T-helper 2 cell treated with Interferon-gamma antibody and Interleukin-4, amounts not matched to agents 5 μg/mL and 100 μg/mL, for 36 hours (primary cell): ENCODE measurements at regions not wholly inside any gene's neighbourhood (a gene's known extent, or its start where the extent isn't known, plus 50 kb on each side); places are given as distances from the start of the nearest gene placed in this dataset.

Source experiments
- DNase-seq: peaks from one replicate; pipeline ENCODE4 v3.0.0; 2021; ENCODE audit warnings: low spot score
- H3K27ac Mint-ChIP-seq: one replicate; pipeline ENCODE4 v1.8.0; 2021; ENCODE audit warnings: mild to moderate bottlenecking, mixed read lengths
- H3K27me3 Mint-ChIP-seq: one replicate; pipeline ENCODE4 v1.8.0; 2021; ENCODE audit warnings: low read depth, mixed read lengths
- H3K36me3 Mint-ChIP-seq: one replicate; pipeline ENCODE4 v1.8.0; 2021; ENCODE audit warnings: low read depth, mixed read lengths
- H3K4me1 Mint-ChIP-seq: one replicate; pipeline ENCODE4 v1.8.0; 2021; ENCODE audit warnings: low read depth, mixed read lengths
- H3K4me3 Mint-ChIP-seq: one replicate; pipeline ENCODE4 v1.8.0; 2022; ENCODE audit warnings: mild to moderate bottlenecking, moderate library complexity, mixed read lengths
- H3K9me3 Mint-ChIP-seq: one replicate; pipeline ENCODE4 v1.8.0; 2021; ENCODE audit warnings: mixed read lengths

DNA sequence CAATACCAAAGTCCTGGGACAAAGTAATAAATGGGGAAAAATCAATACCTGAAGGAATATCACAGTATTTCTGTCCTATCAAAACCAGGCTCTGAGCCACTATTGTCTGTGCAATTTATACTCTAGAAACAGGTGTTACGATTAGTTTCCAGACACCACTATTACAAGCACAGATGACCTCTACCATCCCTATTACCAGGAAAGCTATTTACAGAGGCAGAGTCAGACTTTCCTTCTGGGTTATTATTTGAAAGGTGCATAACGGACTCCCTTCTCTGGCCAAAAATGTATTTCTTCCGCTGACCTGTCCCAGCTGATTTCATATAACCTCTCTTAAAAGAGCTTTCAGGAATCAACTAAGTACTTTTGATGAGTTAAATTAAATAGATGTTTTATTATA is 154.6 kb upstream of the LRRC7 start:
- DNase-seq: no peak
- H3K4me1 Mint-ChIP-seq: no peaks in the 10 kb centered on the region
- peaks cover under 1% of the 10 kb centered on the region for H3K9me3 Mint-ChIP-seq
- no peak overlapping the region for H3K27ac Mint-ChIP-seq
- no peak overlapping the region for H3K4me3 Mint-ChIP-seq
- H3K27me3 Mint-ChIP-seq: no peaks in the 10 kb centered on the region
- H3K36me3 Mint-ChIP-seq: no peaks in the 10 kb centered on the region

DNA sequence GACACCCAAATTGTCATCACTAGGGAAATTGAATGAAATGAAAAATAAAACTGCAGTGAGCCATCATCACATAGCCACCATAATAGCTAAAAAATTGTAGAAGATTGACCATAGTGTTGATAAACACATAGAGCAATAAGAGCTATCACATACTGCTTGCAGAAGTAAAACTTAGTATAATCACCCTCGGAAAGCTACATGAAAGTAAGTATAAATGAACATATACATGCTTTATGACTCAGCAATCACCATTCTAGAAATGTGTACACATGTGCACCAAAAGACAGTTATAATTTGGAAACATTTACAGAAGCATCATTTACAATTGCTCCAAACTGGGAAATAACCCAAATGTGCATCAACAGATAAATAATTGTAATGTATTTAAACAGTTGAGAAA is 153.1 kb upstream of the LRRC7 start:
- DNase-seq: no peak
- no peaks in the 10 kb centered on the region for H3K36me3 Mint-ChIP-seq
- no peaks in the 10 kb centered on the region for H3K27me3 Mint-ChIP-seq
- H3K27ac Mint-ChIP-seq: no peak overlapping the region
- no peak overlapping the region for H3K4me3 Mint-ChIP-seq
- H3K4me1 Mint-ChIP-seq: no peaks in the 10 kb centered on the region
- peaks cover 7% of the 10 kb centered on the region for H3K9me3 Mint-ChIP-seq

DNA sequence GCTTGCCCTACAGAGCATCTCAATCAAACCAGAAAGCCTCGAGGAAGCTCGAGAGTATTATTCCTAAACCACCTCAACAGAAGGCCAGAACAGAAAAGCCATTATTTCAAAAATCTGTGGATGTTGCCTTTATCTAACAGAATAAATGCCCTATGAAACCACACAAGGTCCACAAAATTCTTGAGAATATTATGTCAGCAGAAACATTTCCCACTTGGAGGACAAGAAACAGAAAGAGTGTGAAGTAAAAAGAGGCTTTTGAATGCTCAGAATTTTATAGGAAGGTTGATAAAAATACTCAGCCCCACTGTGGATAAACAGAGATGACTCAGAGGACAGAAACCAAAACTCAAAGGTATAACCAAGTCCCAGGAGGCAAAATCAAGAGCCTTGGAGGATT is 146.4 kb upstream of the LRRC7 start:
- Mint-ChIP-seq H3K9me3 (peaks cover 9% of the 10 kb centered on the region), H3K27ac (no peak overlapping the region), H3K36me3 (no peaks in the 10 kb centered on the region), H3K4me3 (no peak overlapping the region), H3K27me3 (no peaks in the 10 kb centered on the region), H3K4me1 (no peaks in the 10 kb centered on the region)
- DNase-seq: no peak

DNA sequence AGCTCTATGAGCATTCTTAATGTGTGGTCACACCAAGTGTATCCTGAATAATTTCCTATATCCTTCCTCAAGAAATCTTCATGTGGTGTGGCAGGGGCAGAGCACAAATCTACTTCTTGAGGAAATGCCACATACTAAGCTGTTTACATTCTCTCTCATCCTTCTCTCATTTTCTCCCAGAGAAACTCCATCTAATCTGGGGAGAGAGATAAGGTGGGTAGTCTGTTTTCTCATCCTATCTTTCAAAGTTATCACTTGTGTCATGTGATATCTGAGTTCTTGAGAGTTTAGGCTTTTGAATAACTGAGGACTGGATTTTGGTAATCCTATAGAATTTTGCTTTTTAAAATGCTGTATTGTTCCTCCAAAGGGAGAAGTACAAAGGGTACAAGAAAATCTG is 141.9 kb upstream of the LRRC7 start:
- H3K36me3 Mint-ChIP-seq: no peaks in the 10 kb centered on the region
- peaks cover 6% of the 10 kb centered on the region for H3K9me3 Mint-ChIP-seq
- no peaks in the 10 kb centered on the region for H3K4me1 Mint-ChIP-seq
- H3K27ac Mint-ChIP-seq: no peak overlapping the region
- no peak for DNase-seq
- H3K27me3 Mint-ChIP-seq: no peaks in the 10 kb centered on the region
- H3K4me3 Mint-ChIP-seq: no peak overlapping the region

DNA sequence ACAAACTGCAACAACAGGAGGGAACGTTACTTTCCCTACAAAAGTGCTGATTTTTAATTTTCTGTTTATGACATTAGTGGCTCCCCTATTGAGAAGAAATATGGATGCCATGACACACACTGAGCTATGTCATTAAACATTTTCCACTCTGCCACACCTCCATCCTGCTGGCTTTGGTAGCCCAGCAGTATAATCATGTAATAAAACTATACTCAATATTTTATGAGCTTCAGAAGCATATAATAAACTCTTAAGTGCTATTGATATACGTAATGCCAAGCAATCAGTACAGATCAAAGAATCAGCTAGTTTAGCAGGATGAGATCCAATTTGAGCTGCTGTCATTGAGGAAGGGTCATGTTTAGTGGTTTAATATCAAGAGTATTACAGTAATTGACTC is 141.3 kb upstream of the LRRC7 start:
- no peaks in the 10 kb centered on the region for H3K27me3 Mint-ChIP-seq
- no peaks in the 10 kb centered on the region for H3K4me1 Mint-ChIP-seq
- no peak for DNase-seq
- no peak overlapping the region for H3K27ac Mint-ChIP-seq
- no peak overlapping the region for H3K4me3 Mint-ChIP-seq
- H3K36me3 Mint-ChIP-seq: no peaks in the 10 kb centered on the region
- H3K9me3 Mint-ChIP-seq: peaks cover 6% of the 10 kb centered on the region

DNA sequence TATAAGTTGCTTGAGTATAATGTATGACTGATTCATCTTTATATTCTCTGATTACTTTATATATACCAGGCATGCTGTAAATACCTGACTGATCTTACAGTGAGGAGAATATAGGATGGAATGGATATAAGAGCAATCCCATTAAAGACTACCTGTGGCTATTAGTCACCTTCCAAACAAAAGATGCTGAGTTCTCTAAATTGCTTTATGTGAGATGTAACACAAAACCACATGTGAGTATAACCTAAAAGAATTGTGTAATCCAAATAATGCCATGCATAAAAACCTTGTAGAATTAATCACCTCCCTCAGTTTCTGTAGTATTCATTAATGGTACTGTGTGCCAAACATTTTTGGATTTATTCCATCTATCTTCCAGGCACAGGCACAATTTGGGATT is 134.6 kb upstream of the LRRC7 start:
- H3K36me3 Mint-ChIP-seq: no peaks in the 10 kb centered on the region
- H3K4me1 Mint-ChIP-seq: no peaks in the 10 kb centered on the region
- no peak overlapping the region for H3K4me3 Mint-ChIP-seq
- no peaks in the 10 kb centered on the region for H3K27me3 Mint-ChIP-seq
- H3K27ac Mint-ChIP-seq: no peak overlapping the region
- peaks cover 7% of the 10 kb centered on the region for H3K9me3 Mint-ChIP-seq
- no peak for DNase-seq

DNA sequence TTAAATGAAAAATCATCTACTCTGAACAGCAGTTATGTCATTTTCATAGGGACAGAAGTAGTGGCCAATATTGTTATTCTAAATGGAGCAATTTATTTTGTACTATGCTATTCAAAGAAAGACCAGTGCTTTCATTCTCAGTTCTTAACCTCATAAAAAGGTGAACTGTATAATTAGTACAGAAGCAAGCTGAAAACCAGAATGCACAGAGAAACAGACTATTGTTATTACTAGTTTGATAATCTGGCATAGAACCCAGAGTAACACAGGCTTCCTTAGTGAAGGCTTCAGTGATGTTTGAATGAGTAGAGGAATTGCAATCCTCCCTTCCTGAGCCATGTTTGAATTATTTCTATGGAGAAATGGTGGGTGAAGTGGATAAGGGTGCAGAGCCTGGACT is 131.6 kb upstream of the LRRC7 start:
- Mint-ChIP-seq H3K9me3 (peaks cover 4% of the 10 kb centered on the region), H3K27ac (no peak overlapping the region)
- DNase-seq: no peak

DNA sequence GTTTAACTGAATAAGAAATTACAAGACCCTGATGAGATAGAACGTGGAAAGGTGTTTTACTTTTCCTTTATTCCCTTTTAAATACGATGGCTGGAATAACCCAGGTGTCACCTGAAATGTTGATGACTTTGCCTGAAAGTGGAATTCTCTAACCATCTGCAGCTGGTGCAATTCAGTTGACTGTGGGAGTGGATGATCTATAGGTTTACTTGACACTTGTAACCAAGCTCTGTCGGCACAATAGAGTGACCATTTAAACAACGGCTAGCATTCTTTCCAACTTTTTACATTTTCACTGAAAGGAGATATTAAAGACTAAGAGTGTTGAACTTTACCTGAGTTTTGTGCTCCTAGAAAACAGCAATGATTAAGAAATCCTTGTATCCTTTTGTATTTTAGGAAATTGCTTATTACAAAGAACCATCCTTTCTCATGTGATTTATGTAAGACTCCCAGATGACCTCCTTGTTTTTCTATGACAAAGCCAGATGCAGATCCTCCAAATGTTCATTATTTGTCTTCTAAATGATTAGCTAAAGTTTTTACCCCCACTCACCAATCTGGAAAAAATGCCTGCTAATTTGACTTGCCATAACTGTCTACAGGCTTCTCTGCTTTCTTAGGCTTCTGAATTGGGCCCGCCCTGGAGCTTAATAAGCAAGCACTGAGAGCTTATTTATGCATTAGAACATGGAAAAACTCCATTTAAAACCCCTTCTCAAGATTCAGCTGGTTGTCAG is 129.5 kb upstream of the LRRC7 start:
- Mint-ChIP-seq H3K4me3 (no peak overlapping the region), H3K27ac (no peak overlapping the region), H3K27me3 (no peaks in the 10 kb centered on the region), H3K9me3 (peaks cover 4% of the 10 kb centered on the region), H3K36me3 (no peaks in the 10 kb centered on the region), H3K4me1 (no peaks in the 10 kb centered on the region)
- DNase-seq: no peak

More for the DNA sequence above, 131.6 kb upstream of the LRRC7 start:
- Mint-ChIP-seq H3K36me3 (no peaks in the 10 kb centered on the region), H3K27me3 (no peaks in the 10 kb centered on the region), H3K4me1 (no peaks in the 10 kb centered on the region), H3K4me3 (no peak overlapping the region)

DNA sequence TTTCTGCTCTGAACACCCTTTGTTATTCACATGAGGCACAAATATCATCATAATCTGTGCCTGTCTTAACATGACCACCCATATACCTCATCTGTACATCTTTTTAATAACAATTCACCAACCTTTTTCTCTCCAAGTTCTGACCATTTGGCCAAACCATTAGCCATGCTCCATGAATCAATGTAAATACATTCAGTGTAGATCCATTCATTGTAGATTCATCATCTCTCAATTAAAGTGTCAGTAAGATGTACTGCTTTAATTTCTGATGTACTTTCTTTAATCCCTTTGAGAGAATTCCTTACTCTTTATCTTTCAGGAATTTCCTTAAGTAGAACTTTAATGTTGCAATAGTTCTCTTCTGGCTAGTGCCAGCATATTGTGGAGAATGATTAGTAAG is 126.2 kb upstream of the LRRC7 start:
- Mint-ChIP-seq H3K4me3 (no peak overlapping the region), H3K36me3 (no peaks in the 10 kb centered on the region), H3K4me1 (no peaks in the 10 kb centered on the region), H3K27ac (no peak overlapping the region), H3K9me3 (peaks cover 14% of the 10 kb centered on the region), H3K27me3 (no peaks in the 10 kb centered on the region)
- DNase-seq: no peak

DNA sequence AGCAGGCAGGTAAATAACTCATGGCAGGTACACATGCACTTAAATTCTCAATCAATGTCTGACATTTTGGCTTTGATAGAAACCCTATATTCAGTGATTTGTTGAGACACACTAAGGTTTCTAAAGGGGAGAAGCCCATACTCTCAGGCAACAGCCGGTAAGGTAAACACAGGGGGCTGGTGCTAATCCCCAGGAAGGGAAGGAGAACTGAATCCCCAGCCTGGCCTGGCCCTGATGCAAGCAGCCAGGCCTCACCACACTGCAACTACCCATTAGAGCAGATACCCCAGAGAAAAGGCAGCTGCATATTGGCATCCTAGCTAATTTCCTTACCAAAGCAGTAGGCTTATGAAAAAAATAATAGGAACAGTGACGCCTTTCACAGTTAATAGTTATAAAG is 116.5 kb upstream of the LRRC7 start:
- H3K36me3 Mint-ChIP-seq: no peaks in the 10 kb centered on the region
- no peak overlapping the region for H3K4me3 Mint-ChIP-seq
- H3K27ac Mint-ChIP-seq: no peak overlapping the region
- no peak for DNase-seq
- peaks cover 3% of the 10 kb centered on the region for H3K9me3 Mint-ChIP-seq
- no peaks in the 10 kb centered on the region for H3K27me3 Mint-ChIP-seq
- no peaks in the 10 kb centered on the region for H3K4me1 Mint-ChIP-seq

DNA sequence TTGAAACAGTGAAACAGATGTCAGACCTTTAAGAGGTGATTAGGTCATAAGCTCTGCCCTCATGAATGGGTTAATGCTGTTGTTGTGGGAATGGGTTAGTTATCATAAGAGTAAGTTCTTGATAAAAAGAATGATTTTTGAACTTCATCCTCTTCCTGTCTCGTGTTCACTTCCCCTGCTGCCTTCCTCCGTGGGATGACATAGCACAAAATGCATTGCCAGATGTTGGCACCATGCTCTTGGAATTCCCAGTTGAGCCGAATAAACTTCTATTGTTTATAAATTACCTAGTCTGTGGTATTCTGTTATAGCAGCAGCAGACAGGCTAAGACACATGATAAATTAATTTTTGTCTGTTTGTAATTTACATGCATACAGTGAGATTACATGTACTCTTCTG is 112.0 kb upstream of the LRRC7 start:
- no peaks in the 10 kb centered on the region for H3K27me3 Mint-ChIP-seq
- no peak overlapping the region for H3K27ac Mint-ChIP-seq
- H3K9me3 Mint-ChIP-seq: no peaks in the 10 kb centered on the region
- no peak for DNase-seq
- no peaks in the 10 kb centered on the region for H3K4me1 Mint-ChIP-seq
- H3K4me3 Mint-ChIP-seq: no peak overlapping the region
- no peaks in the 10 kb centered on the region for H3K36me3 Mint-ChIP-seq

DNA sequence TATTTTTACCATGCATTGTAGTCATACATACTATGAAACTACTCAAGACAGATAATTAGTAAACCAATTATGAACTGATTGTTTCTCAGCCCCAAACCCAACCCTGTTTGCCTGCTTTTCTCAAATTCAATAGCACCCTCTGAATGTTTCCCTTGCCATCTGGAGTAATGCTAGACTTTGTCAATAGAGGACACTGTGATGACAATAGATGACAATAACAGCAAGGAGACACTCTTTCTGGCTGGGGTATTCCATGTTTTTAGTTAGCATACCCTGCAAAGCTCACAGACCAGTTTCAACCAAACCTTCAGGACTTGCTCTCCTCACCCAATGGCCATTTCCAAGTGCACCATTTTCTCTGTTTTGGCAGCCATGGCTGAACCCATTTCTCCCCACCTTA is 108.5 kb upstream of the LRRC7 start:
- H3K27me3 Mint-ChIP-seq: no peaks in the 10 kb centered on the region
- H3K36me3 Mint-ChIP-seq: no peaks in the 10 kb centered on the region
- no peak for DNase-seq
- H3K9me3 Mint-ChIP-seq: no peaks in the 10 kb centered on the region
- no peak overlapping the region for H3K4me3 Mint-ChIP-seq
- no peaks in the 10 kb centered on the region for H3K4me1 Mint-ChIP-seq
- no peak overlapping the region for H3K27ac Mint-ChIP-seq

DNA sequence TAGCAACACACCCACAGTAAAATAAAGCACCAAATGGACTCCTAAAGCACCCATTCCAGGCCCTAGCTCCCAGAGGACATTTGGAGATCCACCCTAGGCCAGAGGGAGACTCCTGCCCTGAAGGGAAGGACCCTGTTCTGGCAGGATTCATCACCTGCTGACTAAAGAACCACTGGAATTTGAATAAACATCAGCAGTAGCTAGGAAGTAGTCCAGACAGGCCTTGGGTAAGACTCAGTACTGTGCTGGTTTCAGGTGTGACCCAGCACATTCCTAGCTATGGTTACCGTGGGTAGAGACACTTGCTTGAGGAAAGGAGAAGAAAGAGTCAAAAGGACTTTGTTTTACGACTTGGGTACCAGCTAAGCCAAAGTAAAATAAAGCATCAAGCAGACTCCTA is 92.7 kb upstream of the LRRC7 start:
- Mint-ChIP-seq H3K27me3 (no peaks in the 10 kb centered on the region), H3K36me3 (no peaks in the 10 kb centered on the region), H3K4me1 (no peaks in the 10 kb centered on the region), H3K27ac (no peak overlapping the region), H3K9me3 (peaks cover 4% of the 10 kb centered on the region), H3K4me3 (no peak overlapping the region)
- no peak for DNase-seq

DNA sequence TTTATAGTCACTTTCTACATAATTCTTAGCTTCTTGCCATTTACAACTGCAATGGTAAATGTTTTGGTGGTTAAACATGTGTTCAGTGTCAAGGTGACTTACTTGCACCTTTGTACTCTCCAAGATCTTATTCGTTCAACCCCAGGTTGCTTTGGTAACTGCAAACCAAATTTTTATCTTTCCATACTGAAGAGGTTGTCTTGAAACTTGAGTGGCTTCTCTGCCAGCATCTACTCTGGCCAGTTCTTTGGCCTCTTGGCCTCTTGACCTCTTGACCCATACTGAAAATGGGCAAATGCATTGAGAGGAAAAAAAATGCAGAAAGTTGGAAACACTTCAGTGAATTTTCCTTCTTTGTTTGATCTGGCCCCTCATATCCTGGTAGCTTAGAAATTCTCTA is 88.0 kb upstream of the LRRC7 start:
- no peaks in the 10 kb centered on the region for H3K9me3 Mint-ChIP-seq
- no peaks in the 10 kb centered on the region for H3K27me3 Mint-ChIP-seq
- no peaks in the 10 kb centered on the region for H3K36me3 Mint-ChIP-seq
- DNase-seq: no peak
- no peak overlapping the region for H3K4me3 Mint-ChIP-seq
- no peaks in the 10 kb centered on the region for H3K4me1 Mint-ChIP-seq
- no peak overlapping the region for H3K27ac Mint-ChIP-seq

DNA sequence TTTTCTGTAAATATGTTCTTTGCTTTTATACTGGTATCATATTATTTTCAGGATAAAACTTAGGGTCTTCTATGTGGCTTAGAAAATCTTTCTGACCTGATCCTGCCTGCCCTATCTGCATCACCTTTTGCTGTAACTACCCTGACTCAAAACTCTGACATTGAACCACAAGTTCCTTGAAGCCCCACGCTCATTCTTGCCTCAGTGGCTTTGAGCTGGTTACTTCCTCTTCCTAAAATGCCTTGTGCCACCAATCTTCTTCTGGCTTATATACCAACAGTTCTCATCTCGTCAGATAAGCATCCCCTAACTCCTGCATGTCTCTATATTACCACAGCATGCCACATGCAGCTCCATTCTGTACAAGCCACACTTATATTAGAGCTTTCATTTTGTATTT is 84.5 kb upstream of the LRRC7 start:
- DNase-seq: no peak
- no peaks in the 10 kb centered on the region for H3K27me3 Mint-ChIP-seq
- H3K36me3 Mint-ChIP-seq: no peaks in the 10 kb centered on the region
- no peak overlapping the region for H3K4me3 Mint-ChIP-seq
- no peak overlapping the region for H3K27ac Mint-ChIP-seq
- H3K9me3 Mint-ChIP-seq: peaks cover 8% of the 10 kb centered on the region
- no peaks in the 10 kb centered on the region for H3K4me1 Mint-ChIP-seq
